ENCODE measurements at regions not wholly inside any gene's neighbourhood (a gene's known extent, or its start where the extent isn't known, plus 50 kb on each side); places are given as distances from the start of the nearest gene placed in this dataset.

- no peak overlapping the region for H3K27ac ChIP-seq
- no peaks in the 10 kb centered on the region for H3K9me3 ChIP-seq
- H3K4me3 ChIP-seq, result no peak overlapping the region
- no peaks in the 10 kb centered on the region for H3K36me3 ChIP-seq (replicated peaks in 1 of 2; ENCODE audit: insufficient read depth in 1 of 2, low read depth in 2 of 2)
- H3K27me3 ChIP-seq, result no peaks in the 10 kb centered on the region
- TF ChIP-seq CTCF (IDR thresholded peaks at IDR 0.05) (no peak), POLR2A (IDR thresholded peaks at IDR 0.05) (no peak)
- H3K4me1 ChIP-seq, result no peaks in the 10 kb centered on the region
- 77 to 84% methylated on average over 3 of the region's 3 CpGs for WGBS, 2 donors
- DNase-seq (no peak), ATAC-seq (no peak)
- intact Hi-C loops (cut with DNase I), result no loop called here
Observed at GRCh38 chr3:115246461-115247020, 99.5 kb upstream of the ZBTB20 start.

- Histone ChIP-seq H3K9me3 (no peaks in the 10 kb centered on the region), H3K4me1 (no peaks in the 10 kb centered on the region), H3K4me3 (no peak overlapping the region), H3K27me3 (no peaks in the 10 kb centered on the region), H3K27ac (no peak overlapping the region), H3K36me3 (replicated peaks in 1 of 2; ENCODE audit: insufficient read depth in 1 of 2, low read depth in 2 of 2) (no peaks in the 10 kb centered on the region)
- TF ChIP-seq POLR2A (IDR thresholded peaks at IDR 0.05) (no peak), CTCF (IDR thresholded peaks at IDR 0.05) (no peak)
- ATAC-seq, result no peak
- no peak for DNase-seq
- intact Hi-C loops (cut with DNase I), result no loop called here
- WGBS, 2 donors, result 75 to 79% methylated on average over 2 of the region's 2 CpGs
Observed at GRCh38 chr3:115248274-115248673, 101.2 kb upstream of the ZBTB20 start.

- Histone ChIP-seq H3K27ac (no peak overlapping the region), H3K36me3 (replicated peaks in 1 of 2; ENCODE audit: insufficient read depth in 1 of 2, low read depth in 2 of 2) (no peaks in the 10 kb centered on the region), H3K9me3 (no peaks in the 10 kb centered on the region), H3K4me1 (no peaks in the 10 kb centered on the region), H3K27me3 (no peaks in the 10 kb centered on the region), H3K4me3 (no peak overlapping the region)
- DNase-seq, result no peak
- intact Hi-C loops (cut with DNase I), result no loop called here
- no peak for ATAC-seq
- TF ChIP-seq CTCF (IDR thresholded peaks at IDR 0.05), result no peak
- TF ChIP-seq POLR2A (IDR thresholded peaks at IDR 0.05), result no peak
Observed at GRCh38 chr3:115251509-115251908, 104.4 kb upstream of the ZBTB20 start.

- H3K27me3 ChIP-seq, result no peaks in the 10 kb centered on the region
- TF ChIP-seq CTCF (IDR thresholded peaks at IDR 0.05), result no peak
- TF ChIP-seq POLR2A (IDR thresholded peaks at IDR 0.05), result no peak
- H3K36me3 ChIP-seq (replicated peaks in 1 of 2; ENCODE audit: insufficient read depth in 1 of 2, low read depth in 2 of 2), result no peaks in the 10 kb centered on the region
- no peak overlapping the region for H3K4me3 ChIP-seq
- H3K4me1 ChIP-seq, result no peaks in the 10 kb centered on the region
- no peak for ATAC-seq
- H3K27ac ChIP-seq, result no peak overlapping the region
- intact Hi-C loops (cut with DNase I), result no loop called here
- no peak for DNase-seq
- H3K9me3 ChIP-seq, result no peaks in the 10 kb centered on the region
Observed at GRCh38 chr3:115252679-115253078, 105.6 kb upstream of the ZBTB20 start.

- Histone ChIP-seq H3K36me3 (replicated peaks in 1 of 2; ENCODE audit: insufficient read depth in 1 of 2, low read depth in 2 of 2) (no peaks in the 10 kb centered on the region), H3K27me3 (no peaks in the 10 kb centered on the region), H3K27ac (no peak overlapping the region), H3K4me1 (no peaks in the 10 kb centered on the region), H3K4me3 (no peak overlapping the region), H3K9me3 (no peaks in the 10 kb centered on the region)
- intact Hi-C loops (cut with DNase I), result no loop called here
- 76 to 77% methylated on average over 12 to 23 of the region's 23 CpGs for WGBS, 2 donors
- no peak for DNase-seq
- ATAC-seq, result no peak
- TF ChIP-seq POLR2A (IDR thresholded peaks at IDR 0.05) (no peak), CTCF (IDR thresholded peaks at IDR 0.05) (no peak)
Observed at GRCh38 chr3:115254492-115255196, 107.6 kb upstream of the ZBTB20 start.
